ENCODE measurements at regions not wholly inside any gene's neighbourhood (a gene's known extent, or its start where the extent isn't known, plus 50 kb on each side); places are given as distances from the start of the nearest gene placed in this dataset.

DNA sequence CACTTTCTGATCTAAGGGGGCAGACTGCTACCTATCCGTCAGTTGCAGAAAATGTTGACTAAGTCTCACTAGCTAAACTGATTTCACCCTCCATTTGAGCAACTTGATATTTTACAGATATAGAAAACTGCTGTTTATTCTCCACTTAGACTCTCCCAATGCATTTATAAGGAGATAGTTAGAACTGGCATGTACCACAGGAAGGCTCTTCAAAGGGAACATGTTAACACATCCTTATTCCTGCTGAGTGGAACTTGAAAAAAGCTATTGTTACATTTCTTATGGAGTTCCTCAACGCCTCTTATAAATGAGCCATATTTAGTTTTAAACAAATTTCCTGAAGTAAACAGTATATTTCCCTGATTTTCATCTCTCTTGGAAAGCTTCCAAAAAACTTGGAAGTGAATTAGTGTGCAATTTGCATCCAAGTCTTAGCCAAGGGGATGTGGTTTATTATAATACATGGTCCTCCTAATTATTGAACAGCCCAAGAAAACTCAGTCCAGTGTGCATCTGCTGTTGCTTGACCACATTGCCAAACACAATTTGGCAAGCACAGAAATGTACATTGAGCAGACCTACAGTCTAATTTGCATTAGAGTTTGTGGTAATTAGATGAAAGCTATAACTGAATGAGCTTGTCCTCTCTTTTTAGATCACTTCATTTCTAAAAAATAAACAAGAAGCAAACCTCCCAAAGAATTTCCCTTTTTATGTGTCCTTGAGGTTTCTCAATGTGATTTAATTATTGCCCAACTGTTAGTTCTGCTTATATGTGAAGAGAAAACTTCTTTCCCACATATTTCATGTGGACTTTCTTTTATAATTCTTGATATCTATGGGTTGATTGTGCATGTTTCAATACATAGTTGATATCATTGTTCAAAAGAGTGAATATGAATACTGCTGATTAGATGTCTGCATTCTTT, 72.6 kb upstream of the DPH6 start:
- TF ChIP-seq ZFX (IDR thresholded peaks at IDR 0.05; ENCODE audit: borderline replicate concordance) = no peak
- TF ChIP-seq, protein P1, sequence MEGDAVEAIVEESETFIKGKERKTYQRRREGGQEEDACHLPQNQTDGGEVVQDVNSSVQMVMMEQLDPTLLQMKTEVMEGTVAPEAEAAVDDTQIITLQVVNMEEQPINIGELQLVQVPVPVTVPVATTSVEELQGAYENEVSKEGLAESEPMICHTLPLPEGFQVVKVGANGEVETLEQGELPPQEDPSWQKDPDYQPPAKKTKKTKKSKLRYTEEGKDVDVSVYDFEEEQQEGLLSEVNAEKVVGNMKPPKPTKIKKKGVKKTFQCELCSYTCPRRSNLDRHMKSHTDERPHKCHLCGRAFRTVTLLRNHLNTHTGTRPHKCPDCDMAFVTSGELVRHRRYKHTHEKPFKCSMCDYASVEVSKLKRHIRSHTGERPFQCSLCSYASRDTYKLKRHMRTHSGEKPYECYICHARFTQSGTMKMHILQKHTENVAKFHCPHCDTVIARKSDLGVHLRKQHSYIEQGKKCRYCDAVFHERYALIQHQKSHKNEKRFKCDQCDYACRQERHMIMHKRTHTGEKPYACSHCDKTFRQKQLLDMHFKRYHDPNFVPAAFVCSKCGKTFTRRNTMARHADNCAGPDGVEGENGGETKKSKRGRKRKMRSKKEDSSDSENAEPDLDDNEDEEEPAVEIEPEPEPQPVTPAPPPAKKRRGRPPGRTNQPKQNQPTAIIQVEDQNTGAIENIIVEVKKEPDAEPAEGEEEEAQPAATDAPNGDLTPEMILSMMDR (IDR thresholded peaks at IDR 0.05) = no peak

Measured in 22Rv1 (cell line).